Cardiac muscle cell (in vitro differentiated cells and primary cell): ENCODE measurements at regions not wholly inside any gene's neighbourhood (a gene's known extent, or its start where the extent isn't known, plus 50 kb on each side); places are given as distances from the start of the nearest gene placed in this dataset.
A peak's percentile ranks its signal among the peaks of the same experiment; 100 is the strongest.

ENCODE experiments used
- DNase-seq, 2 donors: peaks; one replicate each; pipeline versions ENCODE4 v3.0.0 to v3.0.0-alpha.2; 2010 to 2017; ENCODE audit warnings: low read depth in 1 of 2, low spot score in 1 of 2
- H3K27ac ChIP-seq: fragments of 200-600 bp; sonication (generic); 2 replicates; pipeline ENCODE4 v1.5.1; 2016
- H3K27me3 ChIP-seq: fragments of 200-600 bp; sonication (generic); 2 replicates; pipeline ENCODE4 v1.6.0; 2016; ENCODE audit warnings: control low read depth
- H3K36me3 ChIP-seq: fragments of 200-600 bp; sonication (generic); 2 replicates; pipeline ENCODE4 v1.5.1; 2016; ENCODE audit warnings: control low read depth
- H3K4me1 ChIP-seq: fragments of 200-600 bp; sonication (generic); 2 replicates; pipeline ENCODE4 v1.8.1; 2017; ENCODE audit warnings: low read depth, mild to moderate bottlenecking, mixed run types
- H3K4me3 ChIP-seq: fragments of 200-600 bp; sonication (generic); 2 replicates; pipeline ENCODE4 v1.5.1; 2016; ENCODE audit warnings: mild to moderate bottlenecking
- H3K9me3 ChIP-seq: fragments of 200-600 bp; sonication (generic); 2 replicates; pipeline ENCODE4 v1.5.1; 2017; ENCODE audit warnings: low read depth, mild to moderate bottlenecking, control low read depth
- CTCF ChIP-seq: IDR thresholded peaks from 2 replicates; pipeline ENCODE4 v1.5.1; 2012; ENCODE audit warnings: low read depth, mild to moderate bottlenecking, low read length

- Histone ChIP-seq H3K9me3 (no peaks in the 10 kb centered on the region), H3K27ac (no peak overlapping the region), H3K27me3 (no peaks in the 10 kb centered on the region), H3K36me3 (no peaks in the 10 kb centered on the region), H3K4me1 (no peaks in the 10 kb centered on the region), H3K4me3 (no peak overlapping the region)
- no peak for DNase-seq
- no peak for TF ChIP-seq CTCF
Measured at GRCh38 chr12:74685385-74685784, 147.8 kb downstream of the ATXN7L3B start.

GRCh38 chr12:74689071-74689655 lies 151.5 kb downstream of the ATXN7L3B start:
- Histone ChIP-seq H3K9me3 (no peaks in the 10 kb centered on the region), H3K27me3 (no peaks in the 10 kb centered on the region), H3K4me3 (no peak overlapping the region), H3K4me1 (no peaks in the 10 kb centered on the region), H3K27ac (no peak overlapping the region), H3K36me3 (no peaks in the 10 kb centered on the region)
- DNase-seq, result peak; percentile 46 to 72
- TF ChIP-seq CTCF, result peak; percentile 58

GRCh38 chr12:74689929-74690328 lies 152.3 kb downstream of the ATXN7L3B start:
- no peaks in the 10 kb centered on the region for H3K36me3 ChIP-seq
- H3K27ac ChIP-seq, result no peak overlapping the region

GRCh38 chr12:74719447-74719846 lies 181.8 kb downstream of the ATXN7L3B start:
- no peak overlapping the region for H3K4me3 ChIP-seq
- TF ChIP-seq CTCF, result no peak
- no peak overlapping the region for H3K27ac ChIP-seq
- no peak for DNase-seq
- no peaks in the 10 kb centered on the region for H3K36me3 ChIP-seq
- no peaks in the 10 kb centered on the region for H3K27me3 ChIP-seq
- no peaks in the 10 kb centered on the region for H3K4me1 ChIP-seq
- H3K9me3 ChIP-seq, result no peaks in the 10 kb centered on the region

More at GRCh38 chr12:74689929-74690328, 152.3 kb downstream of the ATXN7L3B start:
- Histone ChIP-seq H3K4me3 (no peak overlapping the region), H3K9me3 (no peaks in the 10 kb centered on the region), H3K4me1 (no peaks in the 10 kb centered on the region), H3K27me3 (no peaks in the 10 kb centered on the region)
- DNase-seq, result no peak
- TF ChIP-seq CTCF, result no peak

- no peak for DNase-seq
- no peaks in the 10 kb centered on the region for H3K4me1 ChIP-seq
- H3K27ac ChIP-seq, result no peak overlapping the region
- no peak overlapping the region for H3K4me3 ChIP-seq
- no peaks in the 10 kb centered on the region for H3K36me3 ChIP-seq
- TF ChIP-seq CTCF, result no peak
- no peaks in the 10 kb centered on the region for H3K9me3 ChIP-seq
- no peaks in the 10 kb centered on the region for H3K27me3 ChIP-seq
Measured at GRCh38 chr12:74722709-74723108, 185.1 kb downstream of the ATXN7L3B start.
